NCI-H2029 treated with DMSO at 0.1 percent for 48 hours (cell line): ENCODE measurements at regions not wholly inside any gene's neighbourhood (a gene's known extent, or its start where the extent isn't known, plus 50 kb on each side); places are given as distances from the start of the nearest gene placed in this dataset.

Source experiments
- DNase-seq: peaks from one replicate; lab custom pipeline; 2025; lab: John Stamatoyannopoulos, UW

DNA sequence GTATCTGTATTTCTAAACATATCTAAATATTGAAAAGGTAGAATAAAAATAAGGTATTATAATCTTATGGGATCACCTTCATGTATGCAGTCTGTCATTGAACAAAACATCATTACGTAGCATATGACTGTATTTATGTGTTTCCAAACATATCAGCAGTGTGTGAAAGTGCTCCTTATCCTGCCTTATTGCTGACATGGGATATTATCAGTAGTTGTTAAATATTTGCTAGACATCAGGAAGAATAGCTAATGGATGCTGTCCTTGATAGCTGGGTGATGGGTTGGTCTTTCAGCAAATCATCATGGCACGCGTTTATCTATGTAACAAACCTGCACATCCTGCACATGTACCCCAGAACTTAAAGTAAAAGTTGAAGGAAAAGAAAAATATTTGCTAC lies 59.1 kb upstream of the FAM20A start:
- DNase-seq: no peak

DNA sequence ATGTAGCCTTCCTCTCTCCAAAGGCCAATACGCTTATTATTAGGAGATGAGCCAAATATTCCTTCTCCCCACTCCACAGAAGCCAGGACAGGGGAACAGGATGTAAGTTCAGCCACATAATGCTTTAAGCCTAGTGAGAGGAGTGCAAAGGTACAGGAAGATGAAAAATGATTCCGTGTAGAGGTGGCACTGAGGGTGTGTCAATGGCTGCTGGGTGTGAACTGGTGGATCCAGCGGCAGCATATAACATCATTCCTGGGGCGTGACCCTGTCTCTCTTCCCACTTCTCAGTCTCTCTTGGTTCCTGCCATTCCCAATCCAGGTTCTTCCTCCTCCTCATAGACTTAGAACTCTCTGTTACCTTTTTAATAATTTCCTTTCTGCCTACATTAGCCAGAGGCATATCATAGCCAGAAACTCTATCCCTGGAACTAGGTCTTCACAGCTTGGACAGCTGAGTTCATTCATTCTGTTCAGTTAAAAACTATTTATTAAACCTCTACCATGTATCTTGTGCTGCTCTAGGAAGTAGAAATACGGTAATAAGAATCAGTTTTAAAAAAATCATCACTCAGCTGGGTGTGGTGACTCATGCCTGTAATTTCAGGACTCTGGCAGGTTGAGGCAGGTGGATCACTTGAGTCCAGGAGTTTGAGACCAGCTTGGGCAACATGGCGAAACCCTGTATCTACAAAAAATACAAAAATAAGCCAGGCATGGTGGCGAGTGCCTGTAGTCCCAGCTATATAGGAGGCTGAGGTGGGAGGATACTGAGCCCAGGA lies 58.0 kb upstream of the FAM20A start:
- no peak for DNase-seq

DNA sequence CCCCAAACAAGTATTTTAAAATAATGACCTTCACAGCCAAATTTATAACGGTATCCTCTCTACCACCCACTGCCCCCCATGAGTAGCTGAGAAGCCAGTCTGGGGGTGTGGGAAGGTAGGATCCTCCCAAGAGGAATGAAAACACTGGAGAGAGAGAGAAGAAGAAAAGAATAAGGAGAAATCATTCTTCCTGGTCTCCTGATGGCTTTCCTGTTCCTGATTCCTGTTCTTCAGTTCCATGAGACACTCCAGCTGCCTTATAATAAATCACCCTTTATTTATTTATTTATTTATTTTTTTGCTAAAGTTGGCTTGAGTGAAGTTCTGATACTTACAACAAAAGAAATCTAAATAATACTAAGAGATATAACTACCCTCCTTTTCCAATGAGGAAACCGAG lies 56.4 kb upstream of the FAM20A start:
- no peak for DNase-seq

DNA sequence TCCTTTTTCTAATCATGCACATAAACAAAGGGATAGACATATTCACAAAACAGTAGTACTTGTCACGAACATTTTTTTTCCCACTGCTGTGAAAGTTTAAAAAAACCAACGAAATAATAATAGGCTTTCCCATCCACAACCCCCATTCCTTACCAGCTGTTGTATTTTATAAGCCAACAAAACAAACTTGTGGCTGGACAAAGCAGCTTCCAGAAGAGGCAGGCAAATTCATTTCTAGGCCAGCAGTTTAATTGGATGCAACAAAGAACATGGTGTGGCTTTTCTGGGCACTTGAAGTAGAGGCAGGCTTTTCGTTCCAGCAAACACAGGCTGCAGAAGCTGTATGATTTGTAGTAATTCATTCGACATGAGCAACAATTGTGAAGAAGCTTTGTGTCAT lies 56.0 kb upstream of the FAM20A start:
- no peak for DNase-seq

DNA sequence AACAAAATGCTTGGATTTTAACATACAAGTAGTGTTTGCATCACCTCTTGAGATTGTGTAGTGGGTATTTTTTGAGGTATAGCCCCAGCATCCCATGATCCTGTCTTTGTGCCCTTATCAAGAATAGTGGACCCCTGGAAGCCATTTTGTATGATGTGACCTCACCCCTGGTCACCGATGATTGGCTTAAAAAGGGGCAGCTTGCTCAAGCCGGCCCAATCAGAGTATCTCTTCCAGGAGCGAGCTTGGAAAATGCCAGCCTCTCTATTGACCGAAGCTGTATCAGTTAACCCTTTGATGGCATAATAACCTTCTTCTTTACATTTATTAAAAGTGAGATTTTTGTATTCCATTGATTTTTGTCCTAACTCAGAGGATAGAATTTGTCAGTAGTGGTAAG lies 55.5 kb upstream of the FAM20A start:
- no peak for DNase-seq
